Ishikawa (cell line): ENCODE measurements at regions not wholly inside any gene's neighbourhood (a gene's known extent, or its start where the extent isn't known, plus 50 kb on each side); places are given as distances from the start of the nearest gene placed in this dataset.

Experiments used
- CEBPB ChIP-seq: IDR thresholded peaks from 2 replicates; pipeline ENCODE4 v1.6.1; 2012
- EP300 ChIP-seq: IDR thresholded peaks from 2 replicates; pipeline ENCODE4 v1.6.1; 2012; ENCODE audit warnings: borderline replicate concordance
- TF ChIP-seq, protein P1 (sequence below): IDR thresholded peaks from 2 replicates; pipeline ENCODE4 v1.6.1; 2012
- TF ChIP-seq, protein P2 (sequence below): IDR thresholded peaks from 2 replicates; pipeline ENCODE4 v1.6.1; 2012

DNA sequence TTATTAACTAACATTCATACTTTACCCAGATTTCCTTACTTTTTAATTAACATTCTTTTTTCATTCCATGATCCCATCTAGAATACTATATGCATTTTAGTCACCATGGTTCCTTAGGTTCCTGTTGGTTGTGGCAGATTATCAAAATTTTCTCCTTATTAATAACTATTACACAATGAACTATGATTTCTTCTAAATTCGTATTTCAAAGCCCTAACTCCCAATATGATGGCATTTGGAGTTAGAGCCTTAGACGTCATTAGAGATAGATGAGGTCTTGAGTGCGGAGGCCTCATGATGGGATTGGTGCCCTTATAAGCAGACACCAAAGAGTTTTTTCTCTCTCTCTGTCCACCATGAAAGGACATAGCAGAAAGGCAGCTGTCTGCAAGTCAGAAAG, 485.4 kb downstream of the TLR4 start:
- TF ChIP-seq, protein P1, sequence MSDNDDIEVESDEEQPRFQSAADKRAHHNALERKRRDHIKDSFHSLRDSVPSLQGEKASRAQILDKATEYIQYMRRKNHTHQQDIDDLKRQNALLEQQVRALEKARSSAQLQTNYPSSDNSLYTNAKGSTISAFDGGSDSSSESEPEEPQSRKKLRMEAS = no peak
- TF ChIP-seq EP300 (no peak), CEBPB (no peak)
- TF ChIP-seq, protein P2, sequence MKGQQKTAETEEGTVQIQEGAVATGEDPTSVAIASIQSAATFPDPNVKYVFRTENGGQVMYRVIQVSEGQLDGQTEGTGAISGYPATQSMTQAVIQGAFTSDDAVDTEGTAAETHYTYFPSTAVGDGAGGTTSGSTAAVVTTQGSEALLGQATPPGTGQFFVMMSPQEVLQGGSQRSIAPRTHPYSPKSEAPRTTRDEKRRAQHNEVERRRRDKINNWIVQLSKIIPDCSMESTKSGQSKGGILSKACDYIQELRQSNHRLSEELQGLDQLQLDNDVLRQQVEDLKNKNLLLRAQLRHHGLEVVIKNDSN = no peak
